K562 (cell line): ENCODE measurements at regions not wholly inside any gene's neighbourhood (a gene's known extent, or its start where the extent isn't known, plus 50 kb on each side); places are given as distances from the start of the nearest gene placed in this dataset.

Experiments used
- ATAC-seq: fragments of 200-7000 bp; cut with Tn5 transposase; 3 replicates; pipeline ENCODE4 v1.9.1; 2020; ENCODE audit warnings: moderate library complexity
- BruUV-seq: library from RNA; stranded (reverse); fragments of 400-500 nt; replicated peaks from 2 replicates; lab custom pipeline; 2021; lab: Mats Ljungman, UMichigan
- CTCF ChIA-PET: fragments of 300-600 bp; formaldehyde crosslinking; extraction: SDS; loops from one replicate; lab custom pipeline; 2021; ENCODE audit warnings: low intra/inter-chr PET ratio; lab: Yijun Ruan, JAX
- POLR2A ChIA-PET: fragments of 300-600, 350-650 bp; sonication (Branson Sonifier 250); formaldehyde crosslinking; extraction: SDS; loops from one replicate; lab custom pipeline; 2021; ENCODE audit warnings: antibody characterized with exemption, inconsistent platforms; lab: Yijun Ruan, JAX
- DNase-seq, 4 experiments: peaks; one replicate each; pipeline versions ENCODE4 v3.0.0 to v3.0.0-alpha.2; 2011 to 2018; ENCODE audit warnings: low spot score in 3 of 4, mixed read lengths in 3 of 4; ENCODE audit errors: extremely low read depth in 1 of 4
- FAIRE-seq: peaks from 2 replicates; lab custom pipeline; 2011; peaks lifted over from hg19 to GRCh38; lab: Jason Lieb, UNC
- H2AFZ ChIP-seq: 2 replicates; pipeline ENCODE4 v1.6.0; 2011; ENCODE audit warnings: low read depth, low read length, control low read depth, inconsistent platforms
- H3K27ac ChIP-seq: fragments of 200-600 bp; 3 replicates; pipeline ENCODE4 v1.8.0; 2011; ENCODE audit warnings: low read depth, mild to moderate bottlenecking, control low read depth, inconsistent platforms, low read length, moderate library complexity, mixed read lengths; ENCODE audit errors: extremely low read depth
- H3K27me3 ChIP-seq, 2 experiments: fragments of 300-600 bp in 1 of 2; 2 replicates in 1 of 2; 3 replicates in 1 of 2; pipeline versions ENCODE4 v1.6.0 to v1.8.0; 2011; ENCODE audit warnings: inconsistent platforms in 2 of 2, low read length in 2 of 2, mild to moderate bottlenecking in 1 of 2, mixed read lengths in 1 of 2, moderate library complexity in 1 of 2; ENCODE audit not compliant: control insufficient read depth in 2 of 2, insufficient read depth in 2 of 2
- H3K36me3 ChIP-seq: fragments of 300-600 bp; 3 replicates; pipeline ENCODE4 v1.8.0; 2011; ENCODE audit warnings: mild to moderate bottlenecking, low read length, inconsistent platforms; ENCODE audit not compliant: control insufficient read depth, insufficient read depth
- H3K4me1 ChIP-seq, 2 experiments: fragments of 200-600 bp in 1 of 2; replicated peaks in 1 of 2; 2 replicates in 1 of 2; 3 replicates in 1 of 2; pipeline versions ENCODE4 v1.5.1 to v1.8.0; 2011; ENCODE audit warnings: inconsistent platforms in 2 of 2, low read length in 2 of 2, mild to moderate bottlenecking in 1 of 2, mixed read lengths in 1 of 2, moderate library complexity in 1 of 2; ENCODE audit not compliant: control insufficient read depth in 2 of 2, insufficient read depth in 2 of 2
- H3K4me2 ChIP-seq: 2 replicates; pipeline ENCODE4 v1.6.1; 2011; ENCODE audit warnings: low read length, control low read depth, inconsistent platforms, mixed read lengths; ENCODE audit not compliant: insufficient read depth
- H3K4me3 ChIP-seq: fragments of 200-600 bp; sonication (generic), shearing (Covaris generic); 2 replicates; pipeline ENCODE4 v1.5.1; 2016; ENCODE audit warnings: control low read depth, inconsistent platforms
- H3K79me2 ChIP-seq: fragments of 200-600 bp; 3 replicates; pipeline ENCODE4 v1.8.0; 2011; ENCODE audit warnings: low read length, inconsistent platforms; ENCODE audit not compliant: control insufficient read depth, insufficient read depth
- H3K9ac ChIP-seq, 2 experiments: 2 replicates each; pipeline versions ENCODE4 v1.6.0 to v1.6.1; 2011; ENCODE audit warnings: low read depth in 2 of 2, low read length in 2 of 2, control low read depth in 1 of 2, inconsistent platforms in 1 of 2, mild to moderate bottlenecking in 1 of 2, mixed read lengths in 1 of 2; ENCODE audit not compliant: insufficient read depth in 1 of 2
- H3K9me1 ChIP-seq: one replicate; pipeline ENCODE4 v1.6.0; 2011; ENCODE audit warnings: inconsistent platforms, mild to moderate bottlenecking, low read length, moderate library complexity; ENCODE audit not compliant: control insufficient read depth, insufficient read depth
- H3K9me3 ChIP-seq: replicated peaks from 2 replicates; pipeline ENCODE4 v1.5.1; 2011; ENCODE audit warnings: low read depth, low read length, inconsistent platforms; ENCODE audit not compliant: control insufficient read depth, insufficient read depth
- H4K20me1 ChIP-seq: replicated peaks from 2 replicates; pipeline ENCODE4 v1.6.1; 2011; ENCODE audit warnings: low read length, inconsistent platforms, mixed read lengths; ENCODE audit not compliant: control insufficient read depth, insufficient read depth
- RUNX1 ChIP-seq: sonication (generic); IDR thresholded peaks from 2 replicates; pipeline ENCODE4 v1.6.1; 2016; ENCODE audit warnings: antibody characterized with exemption, low read depth
- TFAM ChIP-seq: fragments of 250-450 bp; sonication (Bioruptor Pico); conservative IDR thresholded peaks from 2 replicates; pipeline ENCODE4 v1.5.0; 2021; ENCODE audit warnings: mild to moderate bottlenecking, moderate library complexity
- ZBTB40 ChIP-seq, 2 experiments: fragments of 450-650 bp in 1 of 2; sonication (generic) in 1 of 2; formaldehyde crosslinking in 1 of 2; IDR thresholded peaks; 2 replicates each; pipeline versions ENCODE4 v1.7.1 to v1.9.0; 2016 to 2022; ENCODE audit warnings: inconsistent platforms in 1 of 2, mild to moderate bottlenecking in 1 of 2, missing genetic modification reagents in 1 of 2
- WGBS: fragments of 100-300 bp; shearing (Covaris generic); methylation state at CpG from one replicate; pipeline ENCODE4 v1.1.6; 2016; ENCODE audit warnings: low coverage, mixed read lengths; ENCODE audit not compliant: insufficient coverage; ENCODE audit errors: missing lambda C conversion rate; 5-methylcytosine and 5-hydroxymethylcytosine counted together
- in situ Hi-C: fragments of 300-500 bp; cut with MboI; formaldehyde crosslinking; loops from 4 replicates; pipeline ENCODE4 v1.15.0; 2018; ENCODE audit warnings: inconsistent platforms, mixed read lengths
- intact Hi-C: fragments of 100-400 bp; cut with micrococcal nuclease; formaldehyde crosslinking; loops from 2 replicates; pipeline ENCODE4 v1.14.2; 2022
- TF ChIP-seq, protein P1 (sequence below): fragments of 250-450 bp; sonication (Bioruptor Pico); IDR thresholded peaks from 2 replicates; pipeline ENCODE4 v1.5.0; 2022; ENCODE audit warnings: mild to moderate bottlenecking

- no peak overlapping the region for H3K4me3 ChIP-seq
- no peak overlapping the region for H3K27ac ChIP-seq
- no peak for DNase-seq
- TF ChIP-seq TFAM (CRISPR knock-in tag): no peak
- no peak for TF ChIP-seq RUNX1
- TF ChIP-seq, protein P1, sequence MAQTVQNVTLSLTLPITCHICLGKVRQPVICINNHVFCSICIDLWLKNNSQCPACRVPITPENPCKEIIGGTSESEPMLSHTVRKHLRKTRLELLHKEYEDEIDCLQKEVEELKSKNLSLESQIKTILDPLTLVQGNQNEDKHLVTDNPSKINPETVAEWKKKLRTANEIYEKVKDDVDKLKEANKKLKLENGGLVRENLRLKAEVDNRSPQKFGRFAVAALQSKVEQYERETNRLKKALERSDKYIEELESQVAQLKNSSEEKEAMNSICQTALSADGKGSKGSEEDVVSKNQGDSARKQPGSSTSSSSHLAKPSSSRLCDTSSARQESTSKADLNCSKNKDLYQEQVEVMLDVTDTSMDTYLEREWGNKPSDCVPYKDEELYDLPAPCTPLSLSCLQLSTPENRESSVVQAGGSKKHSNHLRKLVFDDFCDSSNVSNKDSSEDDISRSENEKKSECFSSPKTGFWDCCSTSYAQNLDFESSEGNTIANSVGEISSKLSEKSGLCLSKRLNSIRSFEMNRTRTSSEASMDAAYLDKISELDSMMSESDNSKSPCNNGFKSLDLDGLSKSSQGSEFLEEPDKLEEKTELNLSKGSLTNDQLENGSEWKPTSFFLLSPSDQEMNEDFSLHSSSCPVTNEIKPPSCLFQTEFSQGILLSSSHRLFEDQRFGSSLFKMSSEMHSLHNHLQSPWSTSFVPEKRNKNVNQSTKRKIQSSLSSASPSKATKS (CRISPR knock-in tag): no peak
- TF ChIP-seq ZBTB40 (IDR thresholded peaks at IDR 0.05): no peak
- TF ChIP-seq ZBTB40 (CRISPR knock-in tag; IDR thresholded peaks at IDR 0.05): no peak
- in situ Hi-C loops: no loop called here
- intact Hi-C loops: no loop called here
- H3K4me1 ChIP-seq: no peaks in the 10 kb centered on the region
- no peak for ATAC-seq
- no TSS peak for BruUV-seq
- H4K20me1 ChIP-seq: no peaks in the 10 kb centered on the region
- FAIRE-seq: no peak
- no peak overlapping the region for H3K4me2 ChIP-seq
- H3K79me2 ChIP-seq: no peaks in the 10 kb centered on the region
- CTCF ChIA-PET: no interaction called here
- no peaks in the 10 kb centered on the region for H3K9me1 ChIP-seq
- H2AFZ ChIP-seq: no peak overlapping the region
- H3K9me3 ChIP-seq: no peaks in the 10 kb centered on the region
- POLR2A ChIA-PET: no interaction called here
- 0% methylated on average over 1 of the region's 1 CpG for WGBS
- H3K27me3 ChIP-seq: no peaks in the 10 kb centered on the region
- no peaks in the 10 kb centered on the region for H3K36me3 ChIP-seq
- no peak overlapping the region for H3K9ac ChIP-seq
These were observed 655.5 kb upstream of the LRRC4C start for GRCh38 chr11:42114927-42115326.
